GM23338 (cell line): ENCODE measurements at regions not wholly inside any gene's neighbourhood (a gene's known extent, or its start where the extent isn't known, plus 50 kb on each side); places are given as distances from the start of the nearest gene placed in this dataset.

Experiments used
- ATAC-seq: fragments of 200-7000 bp; cut with Tn5 transposase; 3 replicates; pipeline ENCODE4 v1.9.1; 2020
- DNase-seq: peaks from one replicate; pipeline ENCODE4 v3.0.0-alpha.2; 2015; ENCODE audit warnings: low spot score
- H2AFZ ChIP-seq: fragments of 200-600 bp; sonication (generic); 2 replicates; pipeline ENCODE4 v1.8.0; 2016; ENCODE audit warnings: antibody characterized with exemption, mild to moderate bottlenecking, moderate library complexity
- H3F3A ChIP-seq: fragments of 200-600 bp; sonication (generic); replicated peaks from 2 replicates; pipeline ENCODE4 v1.8.0; 2017; ENCODE audit warnings: antibody characterized with exemption, mixed run types, low read depth
- H3K27ac ChIP-seq: fragments of 200-600 bp; sonication (generic); 2 replicates; pipeline ENCODE4 v1.6.1; 2016; ENCODE audit warnings: low read depth
- H3K27me3 ChIP-seq: fragments of 200-600 bp; sonication (generic); 2 replicates; pipeline ENCODE4 v1.8.0; 2016; ENCODE audit warnings: mild to moderate bottlenecking, mixed run types, moderate library complexity; ENCODE audit not compliant: insufficient read depth
- H3K36me3 ChIP-seq: fragments of 200-600 bp; sonication (generic); 2 replicates; pipeline ENCODE4 v1.8.0; 2016; ENCODE audit warnings: mild to moderate bottlenecking; ENCODE audit not compliant: insufficient read depth
- H3K4me1 ChIP-seq: fragments of 200-600 bp; sonication (generic); 2 replicates; pipeline ENCODE4 v1.8.0; 2016; ENCODE audit warnings: mild to moderate bottlenecking, moderate library complexity; ENCODE audit not compliant: insufficient read depth
- H3K4me2 ChIP-seq: fragments of 200-600 bp; sonication (generic); 2 replicates; pipeline ENCODE4 v1.7.1; 2017; ENCODE audit warnings: mixed run types
- H3K4me3 ChIP-seq: fragments of 200-600 bp; sonication (generic); 2 replicates; pipeline ENCODE4 v1.6.1; 2016; ENCODE audit warnings: mixed run types
- H3K79me2 ChIP-seq: fragments of 200-600 bp; sonication (generic); replicated peaks from 2 replicates; pipeline ENCODE4 v1.8.0; 2017; ENCODE audit warnings: mild to moderate bottlenecking; ENCODE audit not compliant: insufficient read depth
- H3K9me2 ChIP-seq: fragments of 200-600 bp; sonication (generic); 2 replicates; pipeline ENCODE4 v1.8.0; 2017; ENCODE audit not compliant: insufficient read depth
- H4K20me1 ChIP-seq: fragments of 200-600 bp; sonication (generic); replicated peaks from 2 replicates; pipeline ENCODE4 v1.8.0; 2017; ENCODE audit warnings: mild to moderate bottlenecking; ENCODE audit not compliant: insufficient read depth
- H3K27ac Mint-ChIP-seq: 2 replicates; pipeline ENCODE4 v1.8.0; 2020; ENCODE audit warnings: inconsistent platforms, mild to moderate bottlenecking, moderate library complexity, mixed read lengths
- H3K27me3 Mint-ChIP-seq: 3 replicates; pipeline ENCODE4 v1.8.0; 2022; ENCODE audit warnings: low read depth, mild to moderate bottlenecking, moderate library complexity, mixed read lengths, inconsistent platforms; ENCODE audit not compliant: insufficient read depth, poor library complexity
- H3K36me3 Mint-ChIP-seq: 3 replicates; pipeline ENCODE4 v1.8.0; 2021; ENCODE audit warnings: low read depth, mild to moderate bottlenecking, inconsistent platforms, moderate library complexity, mixed read lengths
- H3K4me1 Mint-ChIP-seq: 3 replicates; pipeline ENCODE4 v1.8.0; 2020; ENCODE audit warnings: mild to moderate bottlenecking, inconsistent platforms, mixed read lengths
- H3K4me3 Mint-ChIP-seq: 3 replicates; pipeline ENCODE4 v1.8.0; 2021; ENCODE audit warnings: moderate library complexity, mild to moderate bottlenecking, inconsistent platforms, mixed read lengths
- H3K9me3 Mint-ChIP-seq: 3 replicates; pipeline ENCODE4 v1.8.0; 2020; ENCODE audit warnings: moderate library complexity, mild to moderate bottlenecking, inconsistent platforms, mixed read lengths
- CREB1 ChIP-seq: fragments of 250-450 bp; sonication (Bioruptor Pico); IDR thresholded peaks from 2 replicates; pipeline ENCODE4 v1.5.0; 2020; ENCODE audit warnings: low read depth, mild to moderate bottlenecking, moderate library complexity
- CTCF ChIP-seq, 2 experiments: fragments of 200-600 bp in 1 of 2; sonication (generic) in 1 of 2; conservative IDR thresholded peaks; 2 replicates each; pipeline versions ENCODE4 v1.5.1 to v1.6.1; 2016 to 2017; ENCODE audit warnings: antibody characterized with exemption in 2 of 2, low read depth in 2 of 2, mild to moderate bottlenecking in 2 of 2, moderate library complexity in 1 of 2
- EZH2 ChIP-seq: fragments of 200-600 bp; sonication (generic); IDR thresholded peaks from one replicate; pipeline ENCODE4 v1.8.0; 2017; ENCODE audit warnings: antibody characterized with exemption, mild to moderate bottlenecking, low read depth; ENCODE audit not compliant: unreplicated experiment
- EZH2phosphoT487 ChIP-seq: fragments of 200-600 bp; sonication (generic); IDR thresholded peaks from one replicate; pipeline ENCODE4 v1.8.1; 2018; ENCODE audit warnings: antibody characterized with exemption; ENCODE audit not compliant: unreplicated experiment
- NANOG ChIP-seq: IDR thresholded peaks from 2 replicates; pipeline ENCODE4 v1.6.1; 2016; ENCODE audit warnings: antibody characterized with exemption, borderline replicate concordance
- POLR2AphosphoS5 ChIP-seq: IDR thresholded peaks from 2 replicates; pipeline ENCODE4 v1.6.1; 2016; ENCODE audit warnings: antibody characterized with exemption, low read depth
- ZNF114 ChIP-seq: fragments of 250-450 bp; sonication (Bioruptor Pico); IDR thresholded peaks from 2 replicates; pipeline ENCODE4 v1.5.0; 2020; ENCODE audit warnings: mild to moderate bottlenecking, moderate library complexity
- ZNF331 ChIP-seq: fragments of 250-450 bp; sonication (Bioruptor Pico); IDR thresholded peaks from 2 replicates; pipeline ENCODE4 v1.5.0; 2020; ENCODE audit warnings: low read depth, mild to moderate bottlenecking, moderate library complexity
- TF ChIP-seq, protein P1 (sequence below): IDR thresholded peaks from 2 replicates; pipeline ENCODE4 v1.6.1; 2016; ENCODE audit warnings: antibody characterized with exemption

DNA sequence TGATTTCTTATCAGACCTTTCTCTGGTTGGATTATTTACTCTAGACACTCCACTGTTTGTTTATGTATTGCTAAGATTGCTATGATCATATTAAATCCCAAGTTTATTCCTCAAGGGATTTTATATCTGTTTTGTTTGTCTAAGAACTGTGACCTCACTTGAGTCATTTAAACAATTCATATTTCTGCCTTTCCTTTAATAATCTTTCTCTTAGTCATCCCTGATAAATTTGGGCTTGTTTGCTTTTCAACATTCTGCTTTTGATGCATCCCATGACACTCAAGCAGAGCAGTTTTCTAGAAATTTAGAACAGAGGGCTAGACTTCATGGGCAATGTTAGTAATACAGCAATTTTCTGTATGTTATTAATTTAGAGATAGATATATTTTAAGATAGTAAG is 231.6 kb upstream of the TNC start:
- Mint-ChIP-seq H3K36me3 (peaks cover 8% of the 10 kb centered on the region; the same call in 1 of the 3 replicates), H3K9me3 (peaks cover 13% of the 10 kb centered on the region), H3K27me3 (no peaks in the 10 kb centered on the region), H3K27ac (no peak overlapping the region), H3K4me3 (no peak overlapping the region), H3K4me1 (no peaks in the 10 kb centered on the region)
- Histone ChIP-seq H3K79me2 (no peaks in the 10 kb centered on the region), H3K36me3 (no peaks in the 10 kb centered on the region), H3K27me3 (no peaks in the 10 kb centered on the region), H3K4me1 (no peaks in the 10 kb centered on the region), H2AFZ (no peak overlapping the region), H3K27ac (no peak overlapping the region), H3K4me3 (no peak overlapping the region), H3K9me2 (peaks cover 5% of the 10 kb centered on the region; the same call in 1 of the 2 replicates), H3K4me2 (no peak overlapping the region), H3F3A (no peaks in the 10 kb centered on the region), H4K20me1 (no peaks in the 10 kb centered on the region)
- TF ChIP-seq ZNF331 (CRISPR knock-in tag) (no peak), CTCF (conservative IDR thresholded peaks at IDR 0.05; ENCODE audit: low read depth in 2 of 2) (no peak), POLR2AphosphoS5 (no peak), CREB1 (CRISPR knock-in tag) (no peak), NANOG (no peak), ZNF114 (CRISPR knock-in tag) (no peak), EZH2phosphoT487 (no peak)
- TF ChIP-seq, protein P1, sequence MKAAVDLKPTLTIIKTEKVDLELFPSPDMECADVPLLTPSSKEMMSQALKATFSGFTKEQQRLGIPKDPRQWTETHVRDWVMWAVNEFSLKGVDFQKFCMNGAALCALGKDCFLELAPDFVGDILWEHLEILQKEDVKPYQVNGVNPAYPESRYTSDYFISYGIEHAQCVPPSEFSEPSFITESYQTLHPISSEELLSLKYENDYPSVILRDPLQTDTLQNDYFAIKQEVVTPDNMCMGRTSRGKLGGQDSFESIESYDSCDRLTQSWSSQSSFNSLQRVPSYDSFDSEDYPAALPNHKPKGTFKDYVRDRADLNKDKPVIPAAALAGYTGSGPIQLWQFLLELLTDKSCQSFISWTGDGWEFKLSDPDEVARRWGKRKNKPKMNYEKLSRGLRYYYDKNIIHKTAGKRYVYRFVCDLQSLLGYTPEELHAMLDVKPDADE, result no peak
- no peak for DNase-seq
- no peak for ATAC-seq

DNA sequence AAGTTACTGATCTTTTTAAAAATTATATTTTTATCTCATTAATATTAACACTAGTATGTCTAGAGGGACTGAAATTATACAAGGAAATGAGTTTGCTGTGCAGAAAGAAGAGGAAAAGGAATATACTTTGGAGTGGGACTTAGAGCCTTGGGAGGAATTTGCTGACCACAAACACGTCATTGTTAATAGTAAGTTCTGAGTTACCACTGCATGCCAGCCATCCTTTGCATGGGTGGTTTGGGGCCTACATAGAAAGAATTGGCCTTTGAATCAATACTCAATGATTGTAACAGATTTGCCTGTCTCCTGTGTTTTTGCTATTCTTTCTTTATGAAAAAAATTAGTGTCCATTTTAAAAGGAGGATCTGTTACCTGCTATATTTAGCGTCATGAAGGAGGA is 232.6 kb upstream of the TNC start:
- no peaks in the 10 kb centered on the region for H3K36me3 ChIP-seq
- TF ChIP-seq EZH2 (no peak), POLR2AphosphoS5 (no peak), NANOG (no peak), CTCF (conservative IDR thresholded peaks at IDR 0.05; ENCODE audit: low read depth in 2 of 2) (no peak)
- TF ChIP-seq, protein P1, result no peak

More for the DNA sequence above, 232.6 kb upstream of the TNC start:
- H3K27me3 Mint-ChIP-seq, result no peaks in the 10 kb centered on the region
- Histone ChIP-seq H4K20me1 (no peaks in the 10 kb centered on the region), H2AFZ (no peak overlapping the region), H3K4me1 (no peaks in the 10 kb centered on the region), H3K4me2 (no peak overlapping the region), H3K27me3 (no peaks in the 10 kb centered on the region), H3K9me2 (peaks cover 5% of the 10 kb centered on the region; the same call in 1 of the 2 replicates), H3F3A (no peaks in the 10 kb centered on the region), H3K27ac (no peak overlapping the region), H3K4me3 (no peak overlapping the region), H3K79me2 (no peaks in the 10 kb centered on the region)
- no peak for DNase-seq
- H3K27ac Mint-ChIP-seq, result no peak overlapping the region
- H3K4me3 Mint-ChIP-seq, result no peak overlapping the region
- H3K36me3 Mint-ChIP-seq, result peaks cover 8% of the 10 kb centered on the region; the same call in 1 of the 3 replicates
- peaks cover 13% of the 10 kb centered on the region for H3K9me3 Mint-ChIP-seq
- H3K4me1 Mint-ChIP-seq, result no peaks in the 10 kb centered on the region
- ATAC-seq, result no peak
